ENCODE measurements at regions not wholly inside any gene's neighbourhood (a gene's known extent, or its start where the extent isn't known, plus 50 kb on each side); places are given as distances from the start of the nearest gene placed in this dataset.

GRCh38 chr10:131781791-131782190 is 119.0 kb upstream of the PPP2R2D start:
- TF ChIP-seq PHF20 (CRISPR knock-in tag; IDR thresholded peaks at IDR 0.05): no peak
- no peak for TF ChIP-seq TFE3 (CRISPR knock-in tag; IDR thresholded peaks at IDR 0.05)
- TF ChIP-seq EZH2 (conservative IDR thresholded peaks at IDR 0.05; ENCODE audit: low read depth, low read length): no peak
- no peak for TF ChIP-seq ZNF782 (CRISPR knock-in tag; IDR thresholded peaks at IDR 0.05; ENCODE audit: borderline replicate concordance)
- TF ChIP-seq MAZ (IDR thresholded peaks at IDR 0.05; ENCODE audit: borderline replicate concordance, low read depth, low read length): no peak
- TF ChIP-seq MAZ (CRISPR knock-in tag; IDR thresholded peaks at IDR 0.05; ENCODE audit: low read depth): no peak
- TF ChIP-seq E2F5 (CRISPR knock-in tag; conservative IDR thresholded peaks at IDR 0.05): no peak
- no peak for TF ChIP-seq IKZF1 (IDR thresholded peaks at IDR 0.05)
- TF ChIP-seq HDAC6 (IDR thresholded peaks at IDR 0.05; ENCODE audit: low read depth, low read length): no peak
- TF ChIP-seq ZSCAN5A (CRISPR knock-in tag; IDR thresholded peaks at IDR 0.05; ENCODE audit: borderline replicate concordance): no peak
- no peak for TF ChIP-seq POLR2A (IDR thresholded peaks at IDR 0.05; ENCODE audit: insufficient read depth in 1 of 2, low read depth in 2 of 2, low read length in 2 of 2)
